Testis (tissue), 2 donors: ENCODE measurements at regions not wholly inside any gene's neighbourhood (a gene's known extent, or its start where the extent isn't known, plus 50 kb on each side); places are given as distances from the start of the nearest gene placed in this dataset.
"Not testable (repeated sequence)": the region's sequence is repeated elsewhere in the genome, so short reads cannot be mapped to it uniquely, and the experiment has no call there.

Experiments used
- DNase-seq: peaks from one replicate; pipeline ENCODE4 v3.0.0-alpha.2; 2019
- H3K27ac ChIP-seq, 2 donors: fragments of 200-600 bp; sonication (generic); one replicate each; pipeline ENCODE4 v1.5.1; 2019
- H3K27me3 ChIP-seq: fragments of 200-600 bp; sonication (generic); one replicate; pipeline ENCODE4 v1.5.1; 2019
- H3K36me3 ChIP-seq: fragments of 200-600 bp; sonication (generic); one replicate; pipeline ENCODE4 v1.5.1; 2017; ENCODE audit warnings: low read depth; ENCODE audit errors: missing control alignments
- H3K4me1 ChIP-seq: fragments of 200-600 bp; sonication (generic); one replicate; pipeline ENCODE4 v1.5.1; 2019
- H3K4me3 ChIP-seq, 2 donors: fragments of 200-600 bp; sonication (generic); one replicate each; pipeline ENCODE4 v1.5.1; 2017 to 2019
- H3K9me3 ChIP-seq: fragments of 200-600 bp; sonication (generic); one replicate; pipeline ENCODE4 v1.5.1; 2017
- POLR2A ChIP-seq: fragments of 450-650 bp; IDR thresholded peaks from one replicate; pipeline ENCODE4 v1.6.1; 2017; ENCODE audit warnings: antibody characterized with exemption, mild to moderate bottlenecking, moderate library complexity
- WGBS, 2 donors: methylation state at CpG; one replicate each; pipeline ENCODE4 v1.1.5; 2018; 5-methylcytosine and 5-hydroxymethylcytosine counted together
- intact Hi-C: fragments of 100-400 bp; cut with DNase I; formaldehyde crosslinking; loops from one replicate; pipeline ENCODE4 v1.15.1; 2023; ENCODE audit warnings: low total_unique reads
- TF ChIP-seq, protein P1 (sequence below), 3 experiments: fragments of 450-650 bp in 2 of 3; fragments of 200-600 bp in 1 of 3; sonication (generic) in 1 of 3; IDR thresholded peaks; one replicate each; pipeline ENCODE4 v1.5.1; 2016 to 2019; ENCODE audit warnings: antibody characterized with exemption in 3 of 3, mild to moderate bottlenecking in 2 of 3, moderate library complexity in 1 of 3

DNA sequence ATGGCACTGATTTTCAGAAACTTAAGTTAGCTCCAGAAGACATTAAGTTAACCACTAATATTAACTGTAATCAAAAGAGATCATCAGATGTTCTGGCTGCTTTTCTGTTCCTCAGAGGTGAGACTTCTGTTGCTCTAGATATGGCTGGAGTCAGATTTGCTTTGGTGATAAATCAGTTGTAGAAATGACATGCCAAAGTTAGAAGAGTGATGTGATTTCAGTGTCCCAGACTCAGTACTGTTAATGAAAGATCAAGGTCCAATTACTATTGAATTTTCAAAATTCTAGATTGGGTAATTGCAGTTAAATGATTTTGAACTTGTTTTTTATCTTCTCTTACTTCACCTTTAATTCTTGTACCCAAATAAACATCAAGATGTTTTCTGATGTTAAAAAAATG is 402.4 kb upstream of the SYNCRIP start:
- Histone ChIP-seq H3K4me1 (no peaks in the 10 kb centered on the region), H3K9me3 (no peaks in the 10 kb centered on the region), H3K36me3 (no peaks in the 10 kb centered on the region), H3K27ac (no peak overlapping the region), H3K4me3 (no peak overlapping the region), H3K27me3 (no peaks in the 10 kb centered on the region)
- intact Hi-C loops: no loop called here
- TF ChIP-seq, protein P1, sequence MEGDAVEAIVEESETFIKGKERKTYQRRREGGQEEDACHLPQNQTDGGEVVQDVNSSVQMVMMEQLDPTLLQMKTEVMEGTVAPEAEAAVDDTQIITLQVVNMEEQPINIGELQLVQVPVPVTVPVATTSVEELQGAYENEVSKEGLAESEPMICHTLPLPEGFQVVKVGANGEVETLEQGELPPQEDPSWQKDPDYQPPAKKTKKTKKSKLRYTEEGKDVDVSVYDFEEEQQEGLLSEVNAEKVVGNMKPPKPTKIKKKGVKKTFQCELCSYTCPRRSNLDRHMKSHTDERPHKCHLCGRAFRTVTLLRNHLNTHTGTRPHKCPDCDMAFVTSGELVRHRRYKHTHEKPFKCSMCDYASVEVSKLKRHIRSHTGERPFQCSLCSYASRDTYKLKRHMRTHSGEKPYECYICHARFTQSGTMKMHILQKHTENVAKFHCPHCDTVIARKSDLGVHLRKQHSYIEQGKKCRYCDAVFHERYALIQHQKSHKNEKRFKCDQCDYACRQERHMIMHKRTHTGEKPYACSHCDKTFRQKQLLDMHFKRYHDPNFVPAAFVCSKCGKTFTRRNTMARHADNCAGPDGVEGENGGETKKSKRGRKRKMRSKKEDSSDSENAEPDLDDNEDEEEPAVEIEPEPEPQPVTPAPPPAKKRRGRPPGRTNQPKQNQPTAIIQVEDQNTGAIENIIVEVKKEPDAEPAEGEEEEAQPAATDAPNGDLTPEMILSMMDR (IDR thresholded peaks at IDR 0.05): no peak
- no peak for TF ChIP-seq POLR2A
- no peak for DNase-seq

DNA sequence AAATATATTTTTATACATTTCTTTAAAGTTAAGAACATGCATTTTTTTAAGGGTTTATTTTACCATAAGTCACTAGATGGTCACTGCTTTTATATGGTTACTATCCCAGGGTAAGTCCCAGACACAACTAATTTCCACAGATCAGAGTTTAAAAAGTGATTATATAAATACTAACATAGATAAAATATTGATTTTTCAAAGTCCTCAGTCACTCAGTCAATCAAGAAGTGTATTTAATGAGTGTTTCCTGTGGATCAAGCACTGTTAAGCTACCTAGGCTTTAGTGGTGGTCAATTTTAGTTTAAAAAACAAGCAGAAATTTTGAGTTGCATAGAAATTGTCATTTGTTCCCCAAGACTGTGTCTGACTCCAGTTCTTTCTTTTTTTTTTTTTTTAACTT is 399.5 kb upstream of the SYNCRIP start:
- no peak for DNase-seq
- H3K27ac ChIP-seq: no peak overlapping the region
- H3K27me3 ChIP-seq: no peaks in the 10 kb centered on the region
- TF ChIP-seq POLR2A: no peak
- H3K9me3 ChIP-seq: no peaks in the 10 kb centered on the region
- H3K4me3 ChIP-seq: no peak overlapping the region
- intact Hi-C loops: no loop called here
- no peaks in the 10 kb centered on the region for H3K4me1 ChIP-seq
- no peaks in the 10 kb centered on the region for H3K36me3 ChIP-seq

DNA sequence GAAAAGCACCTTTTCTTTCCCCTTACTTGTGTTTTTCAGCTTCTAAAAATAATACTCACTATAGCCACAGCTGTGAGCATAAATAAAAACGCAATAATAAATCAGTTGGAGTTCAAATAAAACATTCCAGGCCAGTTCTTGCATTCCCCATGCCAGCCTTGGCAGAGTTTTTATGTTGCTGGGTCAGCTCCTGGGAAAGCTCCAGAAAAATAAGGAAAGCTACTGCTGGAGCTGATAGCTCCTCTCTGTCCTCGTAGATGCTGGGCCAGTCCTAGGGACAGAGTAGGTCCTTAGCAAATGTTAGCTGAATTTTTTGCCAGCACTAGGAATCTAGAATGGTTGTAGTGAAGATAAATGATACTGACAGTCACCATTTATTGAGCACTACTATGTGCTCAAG is 389.0 kb upstream of the SYNCRIP start:
- Histone ChIP-seq H3K4me3 (no peak overlapping the region), H3K27me3 (no peaks in the 10 kb centered on the region), H3K36me3 (no peaks in the 10 kb centered on the region), H3K9me3 (no peaks in the 10 kb centered on the region), H3K27ac (no peak overlapping the region), H3K4me1 (no peaks in the 10 kb centered on the region)
- TF ChIP-seq, protein P1 (IDR thresholded peaks at IDR 0.05): no peak
- TF ChIP-seq POLR2A: no peak
- 20 to 40% methylated on average over 2 of the region's 2 CpGs for WGBS, 2 donors
- no peak for DNase-seq
- intact Hi-C loops: no loop called here

DNA sequence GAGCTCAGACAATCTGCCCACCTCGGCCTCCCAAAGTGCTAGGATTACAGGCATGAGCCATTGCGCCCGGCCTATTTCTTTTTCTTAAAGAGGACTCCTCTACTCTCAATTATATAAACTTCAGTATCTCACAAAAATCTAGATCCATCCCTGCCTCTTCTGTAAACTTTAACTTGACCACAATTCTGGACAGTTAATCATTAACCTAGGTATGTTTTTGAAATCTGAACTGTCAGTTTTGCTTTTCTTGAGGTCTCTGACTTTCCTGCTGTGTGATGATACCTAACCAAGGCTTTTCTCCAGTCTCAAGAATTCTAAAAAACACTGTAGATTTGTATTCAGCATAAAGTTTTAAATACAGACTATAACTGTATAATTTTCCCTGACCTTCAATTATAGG is 388.2 kb upstream of the SYNCRIP start:
- intact Hi-C loops: no loop called here
- 78 to 89% methylated on average over 3 of the region's 3 CpGs for WGBS, 2 donors

DNA sequence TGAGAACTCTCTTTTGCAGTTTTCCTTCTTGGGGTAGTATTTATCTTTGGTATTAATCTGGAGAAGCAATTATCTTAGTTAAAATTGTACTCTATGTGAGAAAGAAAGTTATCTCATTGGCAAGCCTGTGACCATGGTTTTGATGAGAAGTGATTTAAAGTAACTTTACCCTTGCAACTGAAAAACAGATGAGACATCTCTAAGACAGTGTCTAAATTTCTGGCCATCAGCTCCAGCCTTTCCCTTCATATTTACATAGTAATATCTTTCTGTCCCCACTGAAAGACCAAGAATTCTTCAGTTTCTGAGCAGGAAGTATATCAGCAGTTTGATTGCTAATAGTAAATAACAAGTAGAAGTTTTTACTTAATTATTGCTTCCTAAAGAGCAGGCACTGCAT is 386.1 kb upstream of the SYNCRIP start:
- H3K4me1 ChIP-seq: no peaks in the 10 kb centered on the region
- DNase-seq: no peak
- no peaks in the 10 kb centered on the region for H3K9me3 ChIP-seq
- no peak overlapping the region for H3K4me3 ChIP-seq
- no peaks in the 10 kb centered on the region for H3K36me3 ChIP-seq
- no peak overlapping the region for H3K27ac ChIP-seq
- intact Hi-C loops: no loop called here
- H3K27me3 ChIP-seq: no peaks in the 10 kb centered on the region
- TF ChIP-seq, protein P1 (IDR thresholded peaks at IDR 0.05): no peak
- TF ChIP-seq POLR2A: no peak

More for the DNA sequence above, 388.2 kb upstream of the SYNCRIP start:
- Histone ChIP-seq H3K36me3 (no peaks in the 10 kb centered on the region), H3K9me3 (no peaks in the 10 kb centered on the region), H3K27me3 (no peaks in the 10 kb centered on the region), H3K4me1 (no peaks in the 10 kb centered on the region), H3K4me3 (no peak overlapping the region), H3K27ac (no peak overlapping the region)
- DNase-seq: no peak
- TF ChIP-seq, protein P1 (IDR thresholded peaks at IDR 0.05): no peak
- no peak for TF ChIP-seq POLR2A

DNA sequence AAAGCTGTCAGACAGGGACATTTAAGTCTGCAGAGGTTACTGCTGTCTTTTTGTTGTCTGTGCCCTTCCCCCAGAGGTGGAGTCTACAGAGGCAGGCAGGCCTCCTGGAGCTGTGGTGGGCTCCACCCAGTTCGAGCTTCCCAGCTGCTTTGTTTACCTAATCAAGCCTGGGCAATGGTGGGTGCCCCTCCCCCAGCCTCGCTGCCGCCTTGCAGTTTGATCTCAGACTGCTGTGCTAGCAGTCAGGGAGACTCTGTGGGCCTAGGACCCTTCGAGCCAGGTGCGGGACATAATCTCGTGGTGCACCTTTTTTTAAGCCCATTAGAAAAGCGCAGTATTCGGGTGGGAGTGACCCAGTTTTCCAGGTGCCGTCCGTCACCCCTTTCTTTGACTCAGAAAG is 384.2 kb upstream of the SYNCRIP start:
- H3K36me3 ChIP-seq, H3K4me3 ChIP-seq, H3K27me3 ChIP-seq, H3K27ac ChIP-seq, DNase-seq, H3K9me3 ChIP-seq, H3K4me1 ChIP-seq, intact Hi-C loops: not testable (repeated sequence)
- WGBS, 2 donors: 56 to 72% methylated on average over 8 to 10 of the region's 10 CpGs
